Osteoblast (primary cell): ENCODE measurements at regions not wholly inside any gene's neighbourhood (a gene's known extent, or its start where the extent isn't known, plus 50 kb on each side); places are given as distances from the start of the nearest gene placed in this dataset.

ENCODE experiments used
- DNase-seq: peaks from one replicate; pipeline ENCODE4 v3.0.0; 2011; ENCODE audit warnings: low spot score, mixed read lengths; ENCODE audit not compliant: insufficient read length; ENCODE audit errors: missing footprints
- H2AFZ ChIP-seq: 2 replicates; pipeline ENCODE4 v1.6.0; 2011; ENCODE audit warnings: mild to moderate bottlenecking, low read length
- H3K27ac ChIP-seq: 2 replicates; pipeline ENCODE4 v1.5.1; 2011; ENCODE audit warnings: mild to moderate bottlenecking, low read depth, low read length, moderate library complexity
- H3K27me3 ChIP-seq: 2 replicates; pipeline ENCODE4 v1.6.0; 2012; ENCODE audit warnings: mild to moderate bottlenecking, control low read depth, inconsistent platforms, low read length, moderate library complexity; ENCODE audit not compliant: insufficient read depth
- H3K36me3 ChIP-seq: 2 replicates; pipeline ENCODE4 v1.5.1; 2011; ENCODE audit warnings: mild to moderate bottlenecking, low read length, control low read depth, moderate library complexity; ENCODE audit not compliant: insufficient read depth
- H3K4me1 ChIP-seq: 2 replicates; pipeline ENCODE4 v1.5.1; 2011; ENCODE audit warnings: mild to moderate bottlenecking, low read length, control low read depth, moderate library complexity; ENCODE audit not compliant: insufficient read depth
- H3K4me2 ChIP-seq: 2 replicates; pipeline ENCODE4 v1.6.0; 2011; ENCODE audit warnings: mild to moderate bottlenecking, low read length; ENCODE audit not compliant: insufficient read depth
- H3K4me3 ChIP-seq: fragments of 200-600 bp; sonication (generic); 3 replicates; pipeline ENCODE4 v1.5.1; 2012; ENCODE audit warnings: mild to moderate bottlenecking, low read length, inconsistent platforms; ENCODE audit not compliant: insufficient read depth
- H3K79me2 ChIP-seq: 2 replicates; pipeline ENCODE4 v1.6.0; 2012; ENCODE audit warnings: mild to moderate bottlenecking, low read length, control low read depth, inconsistent platforms; ENCODE audit not compliant: insufficient read depth
- H3K9me3 ChIP-seq: 2 replicates; pipeline ENCODE4 v1.5.1; 2011; ENCODE audit warnings: low read depth, low read length, control low read depth
- H4K20me1 ChIP-seq: 2 replicates; pipeline ENCODE4 v1.6.0; 2012; ENCODE audit warnings: mild to moderate bottlenecking, low read length, control low read depth; ENCODE audit not compliant: insufficient read depth
- CTCF ChIP-seq: IDR thresholded peaks from 2 replicates; pipeline ENCODE4 v1.5.1; 2011; ENCODE audit warnings: mild to moderate bottlenecking, low read depth, low read length, moderate library complexity; ENCODE audit errors: extremely low read depth

- Histone ChIP-seq H3K9me3 (no peaks in the 10 kb centered on the region), H3K79me2 (no peaks in the 10 kb centered on the region), H3K27me3 (no peaks in the 10 kb centered on the region), H2AFZ (no peak overlapping the region), H3K4me2 (no peak overlapping the region), H3K36me3 (no peaks in the 10 kb centered on the region), H3K27ac (no peak overlapping the region), H3K4me1 (no peaks in the 10 kb centered on the region), H4K20me1 (no peaks in the 10 kb centered on the region), H3K4me3 (no peak overlapping the region)
- no peak for DNase-seq
- no peak for TF ChIP-seq CTCF
Observed at GRCh38 chr3:68360492-68360891, 571.9 kb downstream of the TAFA4 start.

GRCh38 chr3:68345781-68346180 is 586.6 kb downstream of the TAFA4 start:
- no peaks in the 10 kb centered on the region for H3K27me3 ChIP-seq
- no peaks in the 10 kb centered on the region for H3K79me2 ChIP-seq
- no peak overlapping the region for H3K4me3 ChIP-seq
- no peaks in the 10 kb centered on the region for H3K36me3 ChIP-seq
- H2AFZ ChIP-seq, result no peak overlapping the region
- no peak overlapping the region for H3K27ac ChIP-seq
- no peak for DNase-seq
- no peak for TF ChIP-seq CTCF
- peaks cover 4% of the 10 kb centered on the region for H3K9me3 ChIP-seq
- H4K20me1 ChIP-seq, result no peaks in the 10 kb centered on the region
- H3K4me1 ChIP-seq, result no peaks in the 10 kb centered on the region
- no peak overlapping the region for H3K4me2 ChIP-seq

GRCh38 chr3:68342426-68342825 is 589.9 kb downstream of the TAFA4 start:
- no peaks in the 10 kb centered on the region for H3K36me3 ChIP-seq
- peaks cover 4% of the 10 kb centered on the region for H3K9me3 ChIP-seq
- no peak overlapping the region for H3K4me3 ChIP-seq
- no peaks in the 10 kb centered on the region for H3K27me3 ChIP-seq
- no peaks in the 10 kb centered on the region for H3K79me2 ChIP-seq
- H3K4me2 ChIP-seq, result no peak overlapping the region
- DNase-seq, result no peak
- no peak for TF ChIP-seq CTCF
- no peak overlapping the region for H3K27ac ChIP-seq
- H3K4me1 ChIP-seq, result no peaks in the 10 kb centered on the region
- H4K20me1 ChIP-seq, result no peaks in the 10 kb centered on the region
- H2AFZ ChIP-seq, result no peak overlapping the region

- no peaks in the 10 kb centered on the region for H4K20me1 ChIP-seq
- no peak overlapping the region for H2AFZ ChIP-seq
- H3K4me3 ChIP-seq, result no peak overlapping the region
- TF ChIP-seq CTCF, result no peak
- H3K4me1 ChIP-seq, result no peaks in the 10 kb centered on the region
- H3K27ac ChIP-seq, result no peak overlapping the region
- no peak for DNase-seq
- H3K36me3 ChIP-seq, result no peaks in the 10 kb centered on the region
- H3K79me2 ChIP-seq, result no peaks in the 10 kb centered on the region
- no peak overlapping the region for H3K4me2 ChIP-seq
- no peaks in the 10 kb centered on the region for H3K9me3 ChIP-seq
- no peaks in the 10 kb centered on the region for H3K27me3 ChIP-seq
Observed at GRCh38 chr3:68336042-68336441, 596.3 kb downstream of the TAFA4 start.
